Stimulated activated CD8-positive, alpha-beta memory T cell treated with anti-CD3 and anti-CD28 coated beads, Interleukin-4, amount 100 ng/mL, for 24 hours (primary cell): ENCODE measurements at regions not wholly inside any gene's neighbourhood (a gene's known extent, or its start where the extent isn't known, plus 50 kb on each side); places are given as distances from the start of the nearest gene placed in this dataset.

ENCODE experiments used
- DNase-seq: peaks from one replicate; pipeline ENCODE4 v3.0.0-alpha.2; 2020; ENCODE audit warnings: low read depth

- DNase-seq = no peak
Observed at GRCh38 chr7:25780904-25781303, 371.1 kb upstream of the NFE2L3 start.

- no peak for DNase-seq
Observed at GRCh38 chr7:25781704-25782103, 370.3 kb upstream of the NFE2L3 start.

GRCh38 chr7:25786936-25787335, 365.1 kb upstream of the NFE2L3 start:
- no peak for DNase-seq

- no peak for DNase-seq
Observed at GRCh38 chr7:25787336-25787735, 364.7 kb upstream of the NFE2L3 start.

GRCh38 chr7:25788371-25788770, 363.6 kb upstream of the NFE2L3 start:
- DNase-seq = no peak

GRCh38 chr7:25788961-25789620, 362.9 kb upstream of the NFE2L3 start:
- no peak for DNase-seq

GRCh38 chr7:25789701-25790640, 362.0 kb upstream of the NFE2L3 start:
- no peak for DNase-seq

- DNase-seq = no peak
Observed at GRCh38 chr7:25790963-25791362, 361.0 kb upstream of the NFE2L3 start.

GRCh38 chr7:25792586-25792985, 359.4 kb upstream of the NFE2L3 start:
- no peak for DNase-seq

GRCh38 chr7:25795824-25796235, 356.2 kb upstream of the NFE2L3 start:
- DNase-seq = no peak

GRCh38 chr7:25798344-25798743, 353.7 kb upstream of the NFE2L3 start:
- DNase-seq = no peak

- DNase-seq = no peak
Observed at GRCh38 chr7:25801214-25801613, 350.8 kb upstream of the NFE2L3 start.

- DNase-seq = no peak
Observed at GRCh38 chr7:25802057-25802456, 349.9 kb upstream of the NFE2L3 start.

- no peak for DNase-seq
Observed at GRCh38 chr7:25802473-25802872, 349.5 kb upstream of the NFE2L3 start.

GRCh38 chr7:25803117-25803887, 348.7 kb upstream of the NFE2L3 start:
- no peak for DNase-seq

- DNase-seq = no peak
Observed at GRCh38 chr7:25804154-25804553, 347.8 kb upstream of the NFE2L3 start.

- no peak for DNase-seq
Observed at GRCh38 chr7:25805027-25805687, 346.8 kb upstream of the NFE2L3 start.

GRCh38 chr7:25807086-25807611, 344.8 kb upstream of the NFE2L3 start:
- no peak for DNase-seq

- DNase-seq = no peak
Observed at GRCh38 chr7:25809441-25809840, 342.6 kb upstream of the NFE2L3 start.

- no peak for DNase-seq
Observed at GRCh38 chr7:25812086-25812850, 339.7 kb upstream of the NFE2L3 start.

GRCh38 chr7:25813381-25813780, 338.6 kb upstream of the NFE2L3 start:
- no peak for DNase-seq
